Activated CD4-positive, alpha-beta memory T cell treated with anti-CD3 and anti-CD28 coated beads, Interleukin-2, amount 10 ng/mL, durations not matched to agents 7 days and 5 days (primary cell): ENCODE measurements at regions not wholly inside any gene's neighbourhood (a gene's known extent, or its start where the extent isn't known, plus 50 kb on each side); places are given as distances from the start of the nearest gene placed in this dataset.
A peak's percentile ranks its signal among the peaks of the same experiment; 100 is the strongest.

Experiments
- CTCF ChIA-PET: fragments of 350-600 bp; sonication (Branson Sonifier 250); formaldehyde crosslinking; loops from one replicate; lab custom pipeline; 2021; ENCODE audit warnings: antibody characterized with exemption, inconsistent platforms; lab: Charles Lee
- POLR2A ChIA-PET: fragments of 350-600 bp; sonication (Branson Sonifier 250); formaldehyde crosslinking; loops from one replicate; lab custom pipeline; 2021; ENCODE audit warnings: antibody characterized with exemption; lab: Charles Lee
- DNase-seq: peaks from one replicate; pipeline ENCODE4 v3.0.0-alpha.2; 2020
- H3K27ac Mint-ChIP-seq: one replicate; pipeline ENCODE4 v1.8.0; 2021; ENCODE audit warnings: mild to moderate bottlenecking, mixed read lengths
- H3K27me3 Mint-ChIP-seq: one replicate; pipeline ENCODE4 v1.8.0; 2021; ENCODE audit warnings: mixed read lengths
- H3K36me3 Mint-ChIP-seq: one replicate; pipeline ENCODE4 v1.8.0; 2021; ENCODE audit warnings: low read depth, mixed read lengths
- H3K4me1 Mint-ChIP-seq: one replicate; pipeline ENCODE4 v1.8.0; 2021; ENCODE audit warnings: mixed read lengths
- H3K4me3 Mint-ChIP-seq: one replicate; pipeline ENCODE4 v1.8.0; 2021; ENCODE audit warnings: mild to moderate bottlenecking, mixed read lengths
- H3K9me3 Mint-ChIP-seq: one replicate; pipeline ENCODE4 v1.8.0; 2021; ENCODE audit warnings: mixed read lengths

DNA sequence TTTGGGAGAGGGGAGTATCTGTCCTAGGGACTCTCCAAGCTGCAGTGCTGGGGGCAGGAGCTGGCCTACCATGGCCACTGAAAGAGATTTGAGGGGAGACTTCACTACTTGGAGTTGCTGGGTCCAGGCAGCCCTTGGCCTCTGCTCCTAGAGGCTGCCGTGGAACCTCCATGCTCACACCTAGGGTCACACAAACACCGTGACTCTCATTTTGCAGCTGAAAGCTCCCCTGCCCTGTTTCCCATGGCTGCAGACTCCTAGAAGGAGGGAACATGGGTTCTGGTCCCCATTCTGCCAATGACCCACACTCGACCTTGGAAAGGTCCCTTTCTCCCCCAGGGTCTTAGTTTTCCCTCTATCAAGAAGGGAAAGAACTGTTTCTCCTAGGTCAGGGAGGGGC lies 147.1 kb upstream of the PPP1R26 start:
- Mint-ChIP-seq H3K27ac (no peak overlapping the region), H3K27me3 (no peaks in the 10 kb centered on the region), H3K4me3 (no peak overlapping the region), H3K9me3 (no peaks in the 10 kb centered on the region), H3K36me3 (no peaks in the 10 kb centered on the region), H3K4me1 (no peaks in the 10 kb centered on the region)
- DNase-seq = peak; percentile 7
- CTCF ChIA-PET = no interaction called here
- POLR2A ChIA-PET = no interaction called here

DNA sequence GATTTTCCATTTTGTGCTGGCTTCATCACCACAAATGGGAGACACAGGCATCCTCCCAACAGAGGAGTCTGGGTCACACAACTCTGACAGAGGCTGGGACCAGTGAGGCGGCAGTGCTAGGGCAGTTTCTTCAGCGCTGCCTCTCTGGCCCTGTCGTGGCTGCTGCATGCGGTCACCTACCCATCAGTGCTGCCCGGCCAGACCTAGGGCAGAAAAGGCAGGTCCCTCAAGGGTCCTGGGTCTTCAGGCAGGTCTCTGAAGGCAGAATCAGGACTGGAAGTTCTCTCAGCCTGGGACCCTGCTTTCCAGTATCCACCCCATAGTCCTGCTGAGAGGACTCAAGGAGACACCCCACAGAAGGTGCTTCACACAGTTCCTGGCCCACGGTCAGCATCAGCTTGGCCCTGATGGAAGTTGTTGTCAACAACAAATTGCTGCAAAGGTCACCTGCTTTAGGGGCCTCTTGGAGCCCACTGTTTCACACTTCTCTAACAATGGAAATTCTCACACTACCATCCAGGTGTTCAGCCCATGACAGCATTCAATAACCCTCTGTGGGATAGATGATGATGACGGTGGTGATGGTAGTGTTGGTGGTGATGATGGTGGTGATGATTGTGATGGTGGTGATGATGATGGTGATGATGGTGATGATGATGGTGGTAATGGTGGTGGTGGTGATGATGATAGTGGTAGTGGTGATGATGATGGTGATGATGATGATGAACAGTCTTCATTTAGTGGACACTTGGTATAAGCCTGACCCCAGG lies 146.4 kb upstream of the PPP1R26 start:
- no peaks in the 10 kb centered on the region for H3K27me3 Mint-ChIP-seq
- H3K27ac Mint-ChIP-seq = no peak overlapping the region
- H3K4me1 Mint-ChIP-seq = no peaks in the 10 kb centered on the region
- H3K9me3 Mint-ChIP-seq = no peaks in the 10 kb centered on the region
- H3K4me3 Mint-ChIP-seq = no peak overlapping the region
- ChIA-PET POLR2A (no interaction called here), CTCF (no interaction called here)
- DNase-seq = peak; percentile 9
- no peaks in the 10 kb centered on the region for H3K36me3 Mint-ChIP-seq

- Mint-ChIP-seq H3K36me3 (no peaks in the 10 kb centered on the region), H3K9me3 (no peaks in the 10 kb centered on the region), H3K4me3 (no peak overlapping the region), H3K4me1 (no peaks in the 10 kb centered on the region), H3K27me3 (no peaks in the 10 kb centered on the region), H3K27ac (no peak overlapping the region)
- ChIA-PET POLR2A (no interaction called here), CTCF (no interaction called here)
- peak; percentile 14 for DNase-seq
These were observed 144.6 kb upstream of the PPP1R26 start for GRCh38 chr9:135334953-135335460.

GRCh38 chr9:135335691-135336181 lies 143.8 kb upstream of the PPP1R26 start:
- POLR2A ChIA-PET = no interaction called here
- H3K4me1 Mint-ChIP-seq = no peaks in the 10 kb centered on the region

DNA sequence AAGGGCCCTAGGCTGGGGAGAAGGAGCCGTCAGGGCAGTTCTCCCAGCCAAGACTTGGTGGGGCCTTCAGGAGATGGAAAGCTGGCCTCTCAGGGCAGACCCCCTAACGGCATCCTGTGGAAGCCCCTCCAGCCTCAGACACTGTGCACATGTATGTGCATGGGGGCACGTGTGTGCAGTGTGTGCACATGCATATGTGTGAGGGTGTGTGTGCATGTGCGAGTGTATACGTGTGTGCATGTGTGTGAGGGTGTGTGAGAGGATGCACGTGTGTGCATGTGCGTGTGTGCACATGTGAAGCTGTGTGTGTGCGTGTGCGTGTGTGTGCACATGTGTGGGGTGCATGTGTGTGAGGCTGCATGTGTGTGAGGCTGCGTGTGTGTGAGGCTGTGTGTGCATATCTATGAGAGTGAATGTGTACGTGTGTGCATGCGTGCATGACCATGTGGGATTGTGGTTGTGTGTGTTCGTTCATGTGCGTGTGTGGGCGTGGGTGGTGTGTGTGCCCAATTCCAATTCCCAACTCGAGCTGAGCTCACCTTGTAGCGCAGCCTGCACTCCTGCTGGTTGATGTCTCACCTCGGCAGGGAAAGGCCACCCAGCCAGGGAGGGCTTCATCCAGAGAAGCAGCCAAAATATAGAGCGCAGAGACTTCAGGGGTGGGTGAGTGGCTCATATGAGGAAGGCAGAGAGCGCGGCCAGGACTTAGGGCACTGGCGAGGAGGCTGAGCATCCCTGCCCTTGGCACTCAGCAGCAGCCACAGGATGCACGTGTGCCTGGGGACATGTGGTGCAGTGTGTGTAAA lies 142.7 kb upstream of the PPP1R26 start:
- Mint-ChIP-seq H3K4me3 (no peak overlapping the region), H3K27me3 (peaks cover 2% of the 10 kb centered on the region), H3K4me1 (no peaks in the 10 kb centered on the region), H3K9me3 (no peaks in the 10 kb centered on the region), H3K27ac (no peak overlapping the region), H3K36me3 (no peaks in the 10 kb centered on the region)
- POLR2A ChIA-PET = no interaction called here
- DNase-seq = peak; percentile 9
- CTCF ChIA-PET = no interaction called here

More at GRCh38 chr9:135335691-135336181, 143.8 kb upstream of the PPP1R26 start:
- H3K36me3 Mint-ChIP-seq = no peaks in the 10 kb centered on the region
- no peak overlapping the region for H3K27ac Mint-ChIP-seq
- CTCF ChIA-PET = no interaction called here
- no peak overlapping the region for H3K4me3 Mint-ChIP-seq
- H3K9me3 Mint-ChIP-seq = no peaks in the 10 kb centered on the region
- peaks cover 2% of the 10 kb centered on the region for H3K27me3 Mint-ChIP-seq
- DNase-seq = peak; percentile 6

GRCh38 chr9:135338546-135338945 lies 141.0 kb upstream of the PPP1R26 start:
- Mint-ChIP-seq H3K4me3 (no peak overlapping the region), H3K4me1 (no peaks in the 10 kb centered on the region), H3K27ac (no peak overlapping the region), H3K36me3 (no peaks in the 10 kb centered on the region), H3K27me3 (peaks cover 2% of the 10 kb centered on the region), H3K9me3 (no peaks in the 10 kb centered on the region)
- DNase-seq = peak; percentile 11
- ChIA-PET POLR2A (no interaction called here), CTCF (no interaction called here)

DNA sequence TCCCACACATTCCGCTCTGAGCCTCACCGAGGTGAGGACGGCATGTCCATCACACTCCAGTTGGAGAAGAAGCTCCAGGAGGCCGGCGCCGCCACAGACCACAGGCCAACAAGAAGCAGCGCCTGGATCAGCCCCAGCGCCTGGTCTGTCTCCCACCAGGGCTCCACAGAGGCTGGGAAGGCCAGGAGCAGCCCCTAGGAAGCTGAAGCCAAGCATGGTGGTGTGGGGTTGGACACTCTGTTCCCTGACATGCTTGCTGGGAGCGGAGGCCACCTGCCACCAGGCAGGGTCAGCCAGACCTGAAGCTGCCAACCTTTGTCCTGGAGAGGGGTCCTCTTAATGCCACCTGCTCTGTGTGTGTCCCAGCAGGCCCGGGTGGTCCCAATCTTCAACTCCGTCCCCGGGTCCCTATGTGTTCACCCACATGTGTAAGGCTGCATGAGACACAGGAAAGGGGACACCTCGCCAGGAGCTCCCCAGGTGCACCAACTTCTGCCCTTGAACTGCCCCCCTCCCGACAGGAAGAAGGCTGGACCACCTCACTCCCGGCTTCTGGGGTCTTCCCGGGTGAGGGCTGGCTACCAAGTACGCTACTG lies 140.1 kb upstream of the PPP1R26 start:
- Mint-ChIP-seq H3K4me1 (no peaks in the 10 kb centered on the region), H3K27me3 (peaks cover 2% of the 10 kb centered on the region), H3K27ac (no peak overlapping the region), H3K4me3 (no peak overlapping the region), H3K36me3 (no peaks in the 10 kb centered on the region), H3K9me3 (no peaks in the 10 kb centered on the region)
- POLR2A ChIA-PET = no interaction called here
- CTCF ChIA-PET = no interaction called here
- no peak for DNase-seq

DNA sequence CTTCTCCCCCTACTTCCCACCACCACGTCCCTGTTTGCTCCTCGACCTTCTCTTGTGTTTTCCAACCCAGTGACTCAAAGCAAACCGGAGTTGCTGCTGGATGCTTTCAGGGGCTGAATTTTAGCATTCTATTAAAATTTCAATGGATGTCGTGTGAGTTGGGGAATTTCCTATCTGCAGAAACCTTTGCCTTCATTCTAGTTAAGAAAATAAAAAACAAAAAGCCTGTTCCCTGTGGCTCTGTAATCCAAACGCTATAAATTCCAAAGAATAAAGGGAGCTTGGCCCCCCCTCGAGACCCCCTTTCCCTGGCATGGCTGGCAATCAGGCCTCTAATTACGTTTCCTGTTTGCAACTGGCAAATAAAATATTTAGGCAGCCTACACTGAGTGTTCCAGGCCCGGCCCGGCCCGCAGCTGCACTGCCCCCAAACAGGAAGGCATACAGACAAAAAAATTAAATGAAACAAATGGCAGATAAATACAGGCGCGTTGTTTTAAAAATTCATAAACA lies 139.4 kb upstream of the PPP1R26 start:
- no peak overlapping the region for H3K27ac Mint-ChIP-seq
- no peaks in the 10 kb centered on the region for H3K4me1 Mint-ChIP-seq
- peaks cover 2% of the 10 kb centered on the region for H3K27me3 Mint-ChIP-seq
- H3K36me3 Mint-ChIP-seq = no peaks in the 10 kb centered on the region
- CTCF ChIA-PET = no interaction called here
- no peak for DNase-seq
- POLR2A ChIA-PET = no interaction called here
- no peaks in the 10 kb centered on the region for H3K9me3 Mint-ChIP-seq
- no peak overlapping the region for H3K4me3 Mint-ChIP-seq

- Mint-ChIP-seq H3K27me3 (peaks cover 2% of the 10 kb centered on the region), H3K9me3 (no peaks in the 10 kb centered on the region), H3K27ac (no peak overlapping the region), H3K4me1 (no peaks in the 10 kb centered on the region), H3K4me3 (no peak overlapping the region), H3K36me3 (no peaks in the 10 kb centered on the region)
- ChIA-PET POLR2A (no interaction called here), CTCF (no interaction called here)
- DNase-seq = no peak
These were observed 138.7 kb upstream of the PPP1R26 start for GRCh38 chr9:135340726-135341475.

DNA sequence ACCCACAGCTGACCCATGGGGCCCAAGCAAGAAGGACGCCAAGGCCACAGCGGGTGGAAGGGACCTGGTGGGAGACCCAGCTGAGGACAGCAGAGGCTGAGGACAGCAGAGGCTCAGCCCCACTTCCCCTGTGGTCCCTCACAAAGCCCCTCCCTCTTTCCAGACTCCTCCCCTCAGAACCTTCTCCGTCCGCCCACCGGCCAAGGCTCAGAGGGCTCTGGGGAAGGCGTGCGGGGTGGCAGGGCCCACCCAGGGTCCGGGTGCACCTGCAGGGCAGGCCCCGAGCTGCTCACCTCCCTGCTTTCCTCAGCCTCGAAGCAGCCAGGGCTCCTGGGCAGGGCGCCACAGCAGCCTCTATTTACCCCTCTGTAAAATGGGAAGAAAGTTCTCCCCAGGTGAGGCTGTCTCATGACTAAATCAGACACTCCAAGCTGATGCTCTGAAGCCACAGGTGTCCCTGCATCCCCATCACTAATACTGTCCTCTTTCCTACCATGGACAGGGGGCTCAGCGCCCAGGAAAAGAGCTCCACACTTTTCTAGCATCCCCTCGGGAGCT lies 137.9 kb upstream of the PPP1R26 start:
- H3K36me3 Mint-ChIP-seq = no peaks in the 10 kb centered on the region
- no peaks in the 10 kb centered on the region for H3K9me3 Mint-ChIP-seq
- peaks cover 2% of the 10 kb centered on the region for H3K27me3 Mint-ChIP-seq
- H3K27ac Mint-ChIP-seq = no peak overlapping the region
- no peak overlapping the region for H3K4me3 Mint-ChIP-seq
- POLR2A ChIA-PET = no interaction called here
- DNase-seq = no peak
- no peaks in the 10 kb centered on the region for H3K4me1 Mint-ChIP-seq
- CTCF ChIA-PET = no interaction called here

GRCh38 chr9:135342206-135343130 lies 137.1 kb upstream of the PPP1R26 start:
- peaks cover 2% of the 10 kb centered on the region for H3K27me3 Mint-ChIP-seq
- H3K9me3 Mint-ChIP-seq = no peaks in the 10 kb centered on the region
- H3K36me3 Mint-ChIP-seq = no peaks in the 10 kb centered on the region
- ChIA-PET POLR2A (no interaction called here), CTCF (interaction anchor here (1.1 kb wide), 1 partner anchor 68 kb away, joined by 4 read pairs; no protein-coding TSS in a partner anchor)
- no peaks in the 10 kb centered on the region for H3K4me1 Mint-ChIP-seq
- no peak overlapping the region for H3K4me3 Mint-ChIP-seq
- no peak for DNase-seq
- H3K27ac Mint-ChIP-seq = no peak overlapping the region
